Spleen (tissue), 11 donors: ENCODE measurements at regions not wholly inside any gene's neighbourhood (a gene's known extent, or its start where the extent isn't known, plus 50 kb on each side); places are given as distances from the start of the nearest gene placed in this dataset.

ENCODE experiments used
- DNase-seq: peaks from one replicate; pipeline ENCODE4 v3.0.0-alpha.2; 2020
- H3K27ac ChIP-seq, 8 donors: fragments of 200-600 bp; sonication (generic) in 7 of 8; 1 replicate in 4 of 8; 2 replicates in 4 of 8; pipeline versions ENCODE4 v1.5.0 to v1.8.0; 2016 to 2021; ENCODE audit warnings: inconsistent platforms in 4 of 8, mild to moderate bottlenecking in 4 of 8, moderate library complexity in 1 of 8
- H3K27me3 ChIP-seq, 7 donors: fragments of 200-600 bp; sonication (generic) in 6 of 7; replicated peaks in 1 of 7; 1 replicate in 4 of 7; 2 replicates in 3 of 7; pipeline versions ENCODE4 v1.5.0 to v1.8.0; 2016 to 2021; ENCODE audit warnings: inconsistent platforms in 3 of 7, mild to moderate bottlenecking in 1 of 7
- H3K36me3 ChIP-seq, 6 donors: fragments of 200-600 bp; sonication (generic) in 5 of 6; 1 replicate in 4 of 6; 2 replicates in 2 of 6; pipeline versions ENCODE4 v1.5.0 to v1.8.0; 2016 to 2021; ENCODE audit warnings: inconsistent platforms in 2 of 6
- H3K4me1 ChIP-seq, 6 donors: fragments of 200-600 bp; sonication (generic) in 5 of 6; 1 replicate in 3 of 6; 2 replicates in 3 of 6; pipeline versions ENCODE4 v1.5.0 to v1.8.0; 2016 to 2021; ENCODE audit warnings: inconsistent platforms in 3 of 6
- H3K4me3 ChIP-seq, 8 donors: fragments of 200-600 bp; sonication (generic) in 7 of 8; 1 replicate in 4 of 8; 2 replicates in 4 of 8; pipeline versions ENCODE4 v1.5.0 to v1.8.0; 2016 to 2021; ENCODE audit warnings: inconsistent platforms in 4 of 8, mild to moderate bottlenecking in 4 of 8, moderate library complexity in 2 of 8
- H3K9me3 ChIP-seq, 8 donors: fragments of 200-600 bp; sonication (generic) in 7 of 8; 1 replicate in 4 of 8; 2 replicates in 4 of 8; pipeline versions ENCODE4 v1.5.0 to v1.8.0; 2016 to 2021; ENCODE audit warnings: inconsistent platforms in 4 of 8
- CTCF ChIP-seq, 11 experiments: fragments of 200-600 bp in 7 of 11; fragments of 450-650 bp in 4 of 11; sonication (generic) in 4 of 11; IDR thresholded peaks in 8 of 11; conservative IDR thresholded peaks in 3 of 11; 1 replicate in 7 of 11; 2 replicates in 4 of 11; pipeline versions ENCODE4 v1.4.0 to v1.8.0; 2016 to 2021; ENCODE audit warnings: antibody characterized with exemption in 11 of 11, inconsistent platforms in 4 of 11, mild to moderate bottlenecking in 1 of 11
- POLR2A ChIP-seq, 3 donors: fragments of 450-650 bp; IDR thresholded peaks; one replicate each; pipeline ENCODE4 v1.5.1; 2017; ENCODE audit warnings: antibody characterized with exemption in 3 of 3, mild to moderate bottlenecking in 1 of 3
- POLR2AphosphoS5 ChIP-seq, 3 donors: sonication (generic); formaldehyde crosslinking; IDR thresholded peaks; one replicate each; pipeline ENCODE4 v1.5.1; 2017; ENCODE audit warnings: antibody characterized with exemption in 3 of 3
- WGBS, 5 donors: extraction: QIAGEN DNeasy Blood & Tissue Kit in 3 of 5; methylation state at CpG; one replicate each; pipeline versions ENCODE4 v1.1.5 to v1.1.7; 2013 to 2018; 5-methylcytosine and 5-hydroxymethylcytosine counted together
- intact Hi-C: fragments of 100-400 bp; cut with DNase I; formaldehyde crosslinking; loops from one replicate; pipeline ENCODE4 v1.15.0; 2023; ENCODE audit warnings: low total_unique reads
- donor health status: healthy with polysubstance abuse.
- donor health status: DM: no; HTN: no; CAD: no; lungs with moderate emphysema.
- donor health status: DM: no; HTN: no; CAD: no.
- donor health status: Bipolar disorder and iron deficiency.
- donor health status: healthy.
- donor health status: DM: no; HTN: no; CAD: no.
- donor health status: DM: yes; HTN: yes; CAD: no.

- Histone ChIP-seq H3K9me3 (peaks cover 0 to 14% (median 6%) of the 10 kb centered on the region in 8 donors), H3K27ac (no peak overlapping the region), H3K27me3 (no peaks in the 10 kb centered on the region), H3K4me1 (peaks cover 0 to 19% (median 14%) of the 10 kb centered on the region in 6 donors), H3K36me3 (no peaks in the 10 kb centered on the region), H3K4me3 (no peak overlapping the region)
- intact Hi-C loops, result no loop called here
- peak; percentile 72 for DNase-seq
- WGBS, 5 donors, result 56 to 70% (median 58%) methylated on average over 12 to 14 of the region's 14 CpGs
- TF ChIP-seq CTCF (IDR thresholded peaks at IDR 0.05 in 8 of 11, conservative IDR thresholded peaks at IDR 0.05 in 3 of 11), result peak in 4 of 11 experiments; percentile 7 to 21 (median 12)
- TF ChIP-seq POLR2A (IDR thresholded peaks at IDR 0.05), result no peak
Observed at GRCh38 chr10:31620226-31621151, 301.5 kb downstream of the ZEB1 start.

DNA sequence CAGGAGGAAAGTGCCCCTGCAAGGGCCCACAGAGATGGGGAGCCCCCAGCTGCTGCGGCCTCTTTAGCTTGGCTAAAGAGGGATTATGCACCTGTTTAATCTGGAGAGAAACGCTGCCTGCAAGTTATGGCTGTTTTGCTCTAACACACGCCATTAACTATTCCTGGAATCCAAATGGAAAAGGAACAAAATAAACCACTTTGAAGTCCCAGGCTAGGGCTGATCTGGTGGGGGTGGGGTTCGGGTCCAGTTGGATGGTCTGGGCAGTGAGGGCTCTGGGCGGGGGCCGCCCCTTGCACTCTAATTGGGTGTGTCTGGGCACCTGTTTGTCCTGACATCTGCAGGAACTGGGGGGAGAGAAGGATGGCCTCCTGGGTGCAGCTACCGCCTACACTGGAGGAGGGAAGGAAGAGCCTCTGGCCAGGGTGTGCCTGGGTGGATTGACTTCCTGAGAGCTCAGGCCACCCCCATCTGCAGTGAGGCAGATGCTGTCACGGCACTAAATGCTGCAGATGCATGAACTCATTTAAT is 300.6 kb downstream of the ZEB1 start:
- H3K27ac ChIP-seq, result no peak overlapping the region
- intact Hi-C loops, result no loop called here
- no peak overlapping the region for H3K4me3 ChIP-seq
- peak; percentile 69 for DNase-seq
- no peaks in the 10 kb centered on the region for H3K36me3 ChIP-seq
- H3K27me3 ChIP-seq, result no peaks in the 10 kb centered on the region
- H3K4me1 ChIP-seq, result peaks cover 0 to 19% (median 14%) of the 10 kb centered on the region in 6 donors
- H3K9me3 ChIP-seq, result peaks cover 0 to 7% (median 1%) of the 10 kb centered on the region in 8 donors
- WGBS, 5 donors, result 72 to 89% (median 75%) methylated on average over 7 to 8 of the region's 8 CpGs
- no peak for TF ChIP-seq POLR2A (IDR thresholded peaks at IDR 0.05)

DNA sequence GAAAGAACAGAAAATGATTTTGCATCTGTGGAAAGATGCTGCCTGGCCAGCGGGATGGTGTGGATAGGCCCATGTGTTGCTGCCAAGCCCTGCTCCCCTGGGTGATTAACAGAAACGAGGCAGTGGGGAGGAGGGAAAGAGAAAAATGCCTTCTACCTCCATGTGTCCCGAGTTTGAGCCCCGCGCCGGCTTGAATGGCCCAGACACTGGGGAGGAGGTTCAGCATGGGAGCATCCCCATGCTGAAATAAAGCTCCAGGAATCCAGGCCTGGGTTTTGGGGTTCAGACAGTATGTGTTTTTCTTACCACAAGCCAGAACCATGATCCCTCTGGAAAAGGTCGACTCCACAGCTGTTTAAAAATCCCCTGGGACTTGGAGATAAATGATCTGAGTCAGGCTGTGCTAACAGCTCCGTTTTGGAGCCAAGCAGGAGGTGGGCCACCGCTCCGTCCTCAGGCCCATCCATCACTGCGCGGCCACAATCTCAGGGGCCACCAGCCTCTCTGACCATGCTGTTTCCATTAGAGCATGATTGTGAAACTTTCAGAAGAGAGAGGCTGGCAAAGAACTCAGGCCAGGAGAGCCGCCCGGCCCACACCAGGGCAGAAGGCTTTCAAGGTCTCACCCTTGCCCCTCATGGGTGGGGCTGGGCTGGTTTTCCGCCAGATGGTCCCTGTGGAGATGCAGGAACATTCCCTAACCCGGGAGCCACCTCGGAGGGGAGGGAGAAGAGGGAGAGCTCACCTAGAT is 299.7 kb downstream of the ZEB1 start:
- peaks cover 0 to 19% (median 14%) of the 10 kb centered on the region in 6 donors for H3K4me1 ChIP-seq
- 71 to 83% (median 76%) methylated on average over 7 to 17 of the region's 17 CpGs for WGBS, 5 donors
- H3K4me3 ChIP-seq, result no peak overlapping the region
- no peak overlapping the region for H3K27ac ChIP-seq
- H3K27me3 ChIP-seq, result no peaks in the 10 kb centered on the region
- no peak for DNase-seq
- TF ChIP-seq CTCF (IDR thresholded peaks at IDR 0.05 in 8 of 11, conservative IDR thresholded peaks at IDR 0.05 in 3 of 11) (no peak), POLR2AphosphoS5 (IDR thresholded peaks at IDR 0.05) (no peak), POLR2A (IDR thresholded peaks at IDR 0.05) (no peak)
- H3K36me3 ChIP-seq, result no peaks in the 10 kb centered on the region
- no peaks in the 10 kb centered on the region for H3K9me3 ChIP-seq
- intact Hi-C loops, result no loop called here

- intact Hi-C loops, result no loop called here
- Histone ChIP-seq H3K4me3 (no peak overlapping the region), H3K27ac (no peak overlapping the region), H3K9me3 (no peaks in the 10 kb centered on the region), H3K36me3 (no peaks in the 10 kb centered on the region), H3K27me3 (no peaks in the 10 kb centered on the region), H3K4me1 (peaks cover 0 to 19% (median 14%) of the 10 kb centered on the region in 6 donors)
- TF ChIP-seq CTCF (IDR thresholded peaks at IDR 0.05 in 8 of 11, conservative IDR thresholded peaks at IDR 0.05 in 3 of 11) (no peak), POLR2AphosphoS5 (IDR thresholded peaks at IDR 0.05) (no peak), POLR2A (IDR thresholded peaks at IDR 0.05) (no peak)
- DNase-seq, result no peak
- 70 to 88% (median 85%) methylated on average over 2 of the region's 2 CpGs for WGBS, 5 donors
Observed at GRCh38 chr10:31617757-31618156, 298.7 kb downstream of the ZEB1 start.
